ENCODE measurements at regions not wholly inside any gene's neighbourhood (a gene's known extent, or its start where the extent isn't known, plus 50 kb on each side); places are given as distances from the start of the nearest gene placed in this dataset.

DNA sequence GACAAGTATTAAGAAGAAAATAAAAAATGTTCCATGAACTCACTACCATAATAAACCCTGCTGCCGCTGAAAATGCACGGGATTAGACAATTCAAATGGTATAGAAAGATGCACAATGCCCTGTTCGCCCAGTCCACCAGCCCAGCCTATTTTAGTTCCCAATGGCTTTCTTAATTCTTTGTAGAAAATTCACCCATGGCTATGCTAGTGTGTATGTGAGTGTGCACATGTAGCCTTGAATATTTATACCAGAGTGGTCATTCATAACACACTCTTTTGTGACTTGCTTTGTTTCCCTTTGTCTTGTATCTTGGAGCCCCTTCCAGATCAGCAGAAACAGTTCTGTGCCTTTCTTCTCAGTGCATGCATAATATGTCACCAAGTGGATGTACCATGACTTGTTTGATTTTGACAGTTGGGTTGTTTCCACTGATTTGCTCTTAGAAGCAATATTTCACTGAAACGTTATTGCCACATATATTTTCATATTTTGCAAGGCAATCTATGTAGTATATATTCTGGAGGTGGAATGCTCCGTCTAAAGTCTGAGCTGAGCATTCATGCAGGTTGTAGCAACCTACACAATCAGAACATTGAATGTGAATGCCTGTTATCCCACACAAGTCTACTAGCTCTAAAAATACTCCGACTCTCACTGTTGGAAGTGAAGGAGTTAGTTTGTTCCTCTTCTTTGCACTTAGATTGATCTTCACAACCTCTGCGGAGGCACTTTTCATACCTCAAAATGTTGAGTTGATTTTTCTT lies 383.0 kb upstream of the EEF2KMT start:
- Histone ChIP-seq H3K79me2 (ENCODE audit: control insufficient read depth, low read length) (no peaks in the 10 kb centered on the region), H3F3A (ENCODE audit: control insufficient read depth, insufficient read depth) (no peaks in the 10 kb centered on the region), H3K9me3 (ENCODE audit: control insufficient read depth, insufficient read depth, low read length) (no peaks in the 10 kb centered on the region), H3K27me3 (ENCODE audit: control insufficient read depth, low read length) (0 out of 2 replicates have a peak, but pooled peaks cover 2% of the 10 kb centered on the region), H4K20me1 (ENCODE audit: control insufficient read depth, insufficient read depth, low read depth, low read length) (no peaks in the 10 kb centered on the region), H3K4me2 (ENCODE audit: low read length) (no peak overlapping the region), H3K27ac (ENCODE audit: low read depth, low read length) (no peak overlapping the region), H3K4me3 (ENCODE audit: low read length) (no peak overlapping the region), H3K36me3 (ENCODE audit: control insufficient read depth, low read length) (no peaks in the 10 kb centered on the region), H3K4me1 (ENCODE audit: control insufficient read depth, low read length) (no peaks in the 10 kb centered on the region), H3K9me2 (replicated peaks; ENCODE audit: control insufficient read depth, low read length) (no peaks in the 10 kb centered on the region)
- no peak for TF ChIP-seq EZH2phosphoT487 (IDR thresholded peaks at IDR 0.05; ENCODE audit: borderline replicate concordance, low read length)
- TF ChIP-seq, protein P1, sequence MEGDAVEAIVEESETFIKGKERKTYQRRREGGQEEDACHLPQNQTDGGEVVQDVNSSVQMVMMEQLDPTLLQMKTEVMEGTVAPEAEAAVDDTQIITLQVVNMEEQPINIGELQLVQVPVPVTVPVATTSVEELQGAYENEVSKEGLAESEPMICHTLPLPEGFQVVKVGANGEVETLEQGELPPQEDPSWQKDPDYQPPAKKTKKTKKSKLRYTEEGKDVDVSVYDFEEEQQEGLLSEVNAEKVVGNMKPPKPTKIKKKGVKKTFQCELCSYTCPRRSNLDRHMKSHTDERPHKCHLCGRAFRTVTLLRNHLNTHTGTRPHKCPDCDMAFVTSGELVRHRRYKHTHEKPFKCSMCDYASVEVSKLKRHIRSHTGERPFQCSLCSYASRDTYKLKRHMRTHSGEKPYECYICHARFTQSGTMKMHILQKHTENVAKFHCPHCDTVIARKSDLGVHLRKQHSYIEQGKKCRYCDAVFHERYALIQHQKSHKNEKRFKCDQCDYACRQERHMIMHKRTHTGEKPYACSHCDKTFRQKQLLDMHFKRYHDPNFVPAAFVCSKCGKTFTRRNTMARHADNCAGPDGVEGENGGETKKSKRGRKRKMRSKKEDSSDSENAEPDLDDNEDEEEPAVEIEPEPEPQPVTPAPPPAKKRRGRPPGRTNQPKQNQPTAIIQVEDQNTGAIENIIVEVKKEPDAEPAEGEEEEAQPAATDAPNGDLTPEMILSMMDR (IDR thresholded peaks at IDR 0.05; ENCODE audit: low read depth, low read length, poor library complexity, severe bottlenecking): no peak

DNA sequence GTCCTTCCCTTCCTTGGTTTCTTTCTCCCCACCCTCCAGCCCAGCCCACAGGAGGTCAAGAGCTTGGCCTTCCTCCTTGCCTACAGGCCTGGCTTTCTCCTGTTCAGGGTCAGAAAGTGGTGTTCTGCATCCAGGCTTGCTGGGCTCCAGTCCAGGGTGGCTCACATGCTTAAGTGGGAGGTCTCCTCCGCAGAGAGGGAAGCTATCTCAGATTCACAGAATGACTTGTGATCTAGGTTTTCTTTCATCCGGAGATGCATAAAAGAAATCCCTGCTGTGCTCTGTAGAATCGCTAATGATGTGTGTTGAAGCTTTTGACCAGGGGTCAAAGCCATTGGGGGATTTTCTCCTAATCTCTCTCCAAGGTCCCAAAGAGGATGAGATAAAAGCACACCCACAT lies 382.3 kb upstream of the EEF2KMT start:
- Histone ChIP-seq H3K27ac (ENCODE audit: low read depth, low read length) (no peak overlapping the region), H3F3A (ENCODE audit: control insufficient read depth, insufficient read depth) (no peaks in the 10 kb centered on the region), H3K4me2 (ENCODE audit: low read length) (no peak overlapping the region), H3K36me3 (ENCODE audit: control insufficient read depth, low read length) (no peaks in the 10 kb centered on the region), H4K20me1 (ENCODE audit: control insufficient read depth, insufficient read depth, low read depth, low read length) (no peaks in the 10 kb centered on the region), H3K9me3 (ENCODE audit: control insufficient read depth, insufficient read depth, low read length) (no peaks in the 10 kb centered on the region), H3K27me3 (ENCODE audit: control insufficient read depth, low read length) (0 out of 2 replicates have a peak, but pooled peaks cover 2% of the 10 kb centered on the region), H3K4me1 (ENCODE audit: control insufficient read depth, low read length) (no peaks in the 10 kb centered on the region), H3K4me3 (ENCODE audit: low read length) (no peak overlapping the region), H3K9me2 (replicated peaks; ENCODE audit: control insufficient read depth, low read length) (no peaks in the 10 kb centered on the region), H3K79me2 (ENCODE audit: control insufficient read depth, low read length) (no peaks in the 10 kb centered on the region)
- no peak for TF ChIP-seq EZH2phosphoT487 (IDR thresholded peaks at IDR 0.05; ENCODE audit: borderline replicate concordance, low read length)
- TF ChIP-seq, protein P1 (IDR thresholded peaks at IDR 0.05; ENCODE audit: low read depth, low read length, poor library complexity, severe bottlenecking): no peak

DNA sequence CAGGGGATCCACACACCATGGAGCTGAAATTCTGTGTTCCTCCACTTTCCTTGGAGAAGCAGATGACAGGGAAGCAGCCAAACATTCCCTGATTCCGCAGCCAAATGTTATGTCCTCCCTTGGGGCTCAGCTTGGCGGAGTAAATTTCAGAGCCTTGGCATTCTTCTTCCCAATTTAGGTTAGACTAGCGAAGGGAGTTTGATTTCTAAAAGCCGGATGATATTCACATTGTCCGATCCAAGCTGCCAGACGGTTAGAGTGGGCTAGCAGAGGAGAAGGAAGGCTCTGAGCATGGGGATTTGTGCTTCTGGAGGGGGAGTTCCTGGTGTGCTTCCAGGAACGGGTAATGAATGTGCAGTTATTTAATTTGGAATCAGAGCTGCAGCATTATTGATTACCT lies 380.4 kb upstream of the EEF2KMT start:
- H3K4me3 ChIP-seq (ENCODE audit: low read length): no peak overlapping the region
- 0 out of 2 replicates have a peak, but pooled peaks cover 2% of the 10 kb centered on the region for H3K27me3 ChIP-seq (ENCODE audit: control insufficient read depth, low read length)
- H3K79me2 ChIP-seq (ENCODE audit: control insufficient read depth, low read length): no peaks in the 10 kb centered on the region
- no peak overlapping the region for H3K27ac ChIP-seq (ENCODE audit: low read depth, low read length)
- H3K4me2 ChIP-seq (ENCODE audit: low read length): no peak overlapping the region
- H3K36me3 ChIP-seq (ENCODE audit: control insufficient read depth, low read length): no peaks in the 10 kb centered on the region
- H3K4me1 ChIP-seq (ENCODE audit: control insufficient read depth, low read length): no peaks in the 10 kb centered on the region
- H3F3A ChIP-seq (ENCODE audit: control insufficient read depth, insufficient read depth): no peaks in the 10 kb centered on the region
- H3K9me2 ChIP-seq (replicated peaks; ENCODE audit: control insufficient read depth, low read length): no peaks in the 10 kb centered on the region
- no peaks in the 10 kb centered on the region for H3K9me3 ChIP-seq (ENCODE audit: control insufficient read depth, insufficient read depth, low read length)
- no peaks in the 10 kb centered on the region for H4K20me1 ChIP-seq (ENCODE audit: control insufficient read depth, insufficient read depth, low read depth, low read length)
- TF ChIP-seq, protein P1 (IDR thresholded peaks at IDR 0.05; ENCODE audit: low read depth, low read length, poor library complexity, severe bottlenecking): no peak
- TF ChIP-seq EZH2phosphoT487 (IDR thresholded peaks at IDR 0.05; ENCODE audit: borderline replicate concordance, low read length): no peak
